ENCODE measurements at regions not wholly inside any gene's neighbourhood (a gene's known extent, or its start where the extent isn't known, plus 50 kb on each side); places are given as distances from the start of the nearest gene placed in this dataset.

- Histone ChIP-seq H3K9me1 (replicated peaks; ENCODE audit: control insufficient read depth, extremely low read depth, insufficient read depth, low read length) (no peaks in the 10 kb centered on the region), H3K4me3 (replicated peaks in 1 of 3; ENCODE audit: insufficient read depth in 1 of 3, low read depth in 1 of 3, low read length in 3 of 3) (no peak overlapping the region), H3K9me3 (replicated peaks; ENCODE audit: control insufficient read depth, insufficient read depth, low read length) (peaks cover 2% of the 10 kb centered on the region), H3K27me3 (ENCODE audit: control insufficient read depth in 2 of 2, insufficient read depth in 2 of 2, low read length in 2 of 2) (no peaks in the 10 kb centered on the region), H3K36me3 (ENCODE audit: control insufficient read depth in 2 of 2, extremely low read depth in 1 of 2, insufficient read depth in 2 of 2, low read length in 2 of 2) (no peaks in the 10 kb centered on the region), H3K27ac (ENCODE audit: insufficient read depth, low read depth, low read length) (no peak overlapping the region), H4K20me1 (replicated peaks; ENCODE audit: control insufficient read depth, extremely low read depth, insufficient read depth, low read length) (no peaks in the 10 kb centered on the region), H3K4me2 (ENCODE audit: insufficient read depth, low read length) (no peak overlapping the region), H3K9ac (replicated peaks; ENCODE audit: extremely low read depth, insufficient read depth, low read length) (no peak overlapping the region), H3K4me1 (ENCODE audit: control insufficient read depth, extremely low read depth, insufficient read depth, low read length) (no peaks in the 10 kb centered on the region), H3K79me2 (ENCODE audit: control insufficient read depth, insufficient read depth, low read length) (no peaks in the 10 kb centered on the region), H2AFZ (ENCODE audit: low read depth, low read length) (no peak overlapping the region)
- CTCF ChIA-PET = interaction anchor here (0.6 kb wide), 1 partner anchor 1073 kb away, joined by 3 read pairs; no protein-coding TSS in a partner anchor
- intact Hi-C loops (cut with micrococcal nuclease) (no loop called here), dilution Hi-C loops (cut with MboI; ENCODE audit: extremely low pct_ligation_motif_present, low sequenced_read_pairs) (no loop called here)
- BruUV-seq (replicated peaks) = no TSS peak
- POLR2A ChIA-PET = no interaction called here
- TF ChIP-seq GATA2 (IDR thresholded peaks at IDR 0.05; ENCODE audit: insufficient read depth, insufficient read length, low read depth, low read length) = no peak
- TF ChIP-seq MAX (IDR thresholded peaks at IDR 0.05; ENCODE audit: insufficient read depth, insufficient read length) = no peak
- no peak for TF ChIP-seq EZH2 (IDR thresholded peaks at IDR 0.05; ENCODE audit: borderline replicate concordance, low read depth, low read length, severe bottlenecking)
- no peak for TF ChIP-seq JUN (IDR thresholded peaks at IDR 0.05; ENCODE audit: borderline replicate concordance, insufficient read depth, insufficient read length, low read depth)
- no peak for TF ChIP-seq POLR2A (IDR thresholded peaks at IDR 0.05; ENCODE audit: low read depth, low read length)
- no peak for TF ChIP-seq CTCF (IDR thresholded peaks at IDR 0.05; ENCODE audit: extremely low read depth in 1 of 2, insufficient read depth in 1 of 2, low read depth in 1 of 2, low read length in 2 of 2)
- TF ChIP-seq MYC (IDR thresholded peaks at IDR 0.05; ENCODE audit: low read depth, low read length) = no peak
- TF ChIP-seq FOS (IDR thresholded peaks at IDR 0.05; ENCODE audit: borderline replicate concordance, insufficient read depth, low read length) = no peak
- no peak for TF ChIP-seq POLR2AphosphoS5 (IDR thresholded peaks at IDR 0.05; ENCODE audit: insufficient read depth, low read depth, low read length)
- DNase-seq (ENCODE audit: low read depth, low spot score) (no peak), FAIRE-seq (no peak)
Observed at GRCh38 chr20:17026346-17026745, 200.5 kb upstream of the PCSK2 start.
